HPDE6-E6E7 (cell line): ENCODE measurements at regions not wholly inside any gene's neighbourhood (a gene's known extent, or its start where the extent isn't known, plus 50 kb on each side); places are given as distances from the start of the nearest gene placed in this dataset.
"Not testable (repeated sequence)": the region's sequence is repeated elsewhere in the genome, so short reads cannot be mapped to it uniquely, and the experiment has no call there.

Experiments used
- DNase-seq: peaks from one replicate; pipeline ENCODE4 v3.0.0; 2011; ENCODE audit warnings: missing footprints; ENCODE audit errors: extremely low spot score

GRCh38 chr5:82894716-82895115 is 182.5 kb downstream of the TMEM167A start:
- no peak for DNase-seq

- DNase-seq: no peak
Measured at GRCh38 chr5:82889088-82889487, 188.1 kb downstream of the TMEM167A start.

GRCh38 chr5:82886911-82887310 is 190.3 kb downstream of the TMEM167A start:
- no peak for DNase-seq

GRCh38 chr5:82885627-82886389 is 191.4 kb downstream of the TMEM167A start:
- DNase-seq: no peak

GRCh38 chr5:82884821-82885471 is 192.2 kb downstream of the TMEM167A start:
- no peak for DNase-seq

GRCh38 chr5:82882316-82882715 is 194.9 kb downstream of the TMEM167A start:
- no peak for DNase-seq

GRCh38 chr5:82881571-82882174 is 195.5 kb downstream of the TMEM167A start:
- DNase-seq: no peak

- DNase-seq: no peak
Measured at GRCh38 chr5:82879089-82879488, 198.1 kb downstream of the TMEM167A start.

- DNase-seq: no peak
Measured at GRCh38 chr5:82873452-82873851, 203.7 kb downstream of the TMEM167A start.

- DNase-seq: not testable (repeated sequence)
Measured at GRCh38 chr5:82872321-82873288, 204.6 kb downstream of the TMEM167A start.

GRCh38 chr5:82865625-82866024 is 211.6 kb downstream of the TMEM167A start:
- DNase-seq: no peak

GRCh38 chr5:82863266-82863665 is 213.9 kb downstream of the TMEM167A start:
- DNase-seq: no peak

GRCh38 chr5:82862711-82863110 is 214.5 kb downstream of the TMEM167A start:
- no peak for DNase-seq

GRCh38 chr5:82862261-82862660 is 214.9 kb downstream of the TMEM167A start:
- DNase-seq: no peak

GRCh38 chr5:82861701-82862100 is 215.5 kb downstream of the TMEM167A start:
- DNase-seq: no peak

- DNase-seq: no peak
Measured at GRCh38 chr5:82859451-82860140, 217.6 kb downstream of the TMEM167A start.

- DNase-seq: no peak
Measured at GRCh38 chr5:82858151-82859025, 218.8 kb downstream of the TMEM167A start.

- no peak for DNase-seq
Measured at GRCh38 chr5:82855893-82856550, 221.2 kb downstream of the TMEM167A start.

GRCh38 chr5:82854956-82855355 is 222.2 kb downstream of the TMEM167A start:
- no peak for DNase-seq

- DNase-seq: no peak
Measured at GRCh38 chr5:82851471-82851870, 225.7 kb downstream of the TMEM167A start.
